ENCODE measurements at regions not wholly inside any gene's neighbourhood (a gene's known extent, or its start where the extent isn't known, plus 50 kb on each side); places are given as distances from the start of the nearest gene placed in this dataset.

DNA sequence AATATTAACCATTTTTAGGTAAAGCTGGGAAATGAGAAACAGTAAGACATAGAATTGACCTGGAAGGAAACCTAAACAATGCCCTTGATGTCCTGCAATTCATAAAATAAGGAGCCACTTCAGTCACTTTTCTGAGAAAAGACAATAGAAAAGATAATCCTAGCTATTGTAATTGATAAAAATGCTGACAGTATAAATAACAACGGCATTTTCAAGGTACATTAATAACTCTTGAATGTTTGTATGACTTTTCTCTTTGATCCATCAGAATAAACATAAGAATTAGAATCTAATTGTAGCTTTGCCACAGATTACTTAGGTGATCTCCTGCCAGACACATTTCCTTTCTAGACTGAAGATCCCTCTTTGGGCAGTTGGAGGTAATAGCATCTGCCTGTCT lies 719.5 kb downstream of the SLC4A3 start:
- Histone ChIP-seq H3K27me3 (no peaks in the 10 kb centered on the region), H3K4me3 (no peak overlapping the region), H3K36me3 (no peaks in the 10 kb centered on the region), H3K4me1 (no peaks in the 10 kb centered on the region), H3K27ac (no peak overlapping the region), H3K9me3 (no peaks in the 10 kb centered on the region)
- intact Hi-C loops (cut with DNase I; ENCODE audit: low total_unique reads): no loop called here
- WGBS, 5 donors: 58 to 75% (median 64%) methylated on average over 1 of the region's 1 CpG
- no peak for DNase-seq
- TF ChIP-seq CTCF (IDR thresholded peaks at IDR 0.05): no peak
- TF ChIP-seq EP300 (IDR thresholded peaks at IDR 0.05): no peak
- TF ChIP-seq POLR2AphosphoS5 (IDR thresholded peaks at IDR 0.05): no peak
- TF ChIP-seq POLR2A (IDR thresholded peaks at IDR 0.05): no peak

- Histone ChIP-seq H3K9me3 (no peaks in the 10 kb centered on the region), H3K27ac (no peak overlapping the region), H3K4me3 (no peak overlapping the region), H3K36me3 (no peaks in the 10 kb centered on the region), H3K4me1 (no peaks in the 10 kb centered on the region), H3K27me3 (no peaks in the 10 kb centered on the region)
- no peak for DNase-seq
- intact Hi-C loops (cut with DNase I; ENCODE audit: low total_unique reads): no loop called here
- no peak for TF ChIP-seq POLR2A (IDR thresholded peaks at IDR 0.05)
- no peak for TF ChIP-seq CTCF (IDR thresholded peaks at IDR 0.05)
- TF ChIP-seq EP300 (IDR thresholded peaks at IDR 0.05): no peak
- TF ChIP-seq POLR2AphosphoS5 (IDR thresholded peaks at IDR 0.05): no peak
- WGBS, 5 donors: 77 to 88% (median 79%) methylated on average over 2 of the region's 2 CpGs
Observed at GRCh38 chr2:220347626-220348025, 720.2 kb downstream of the SLC4A3 start.

GRCh38 chr2:220348206-220348605 lies 720.8 kb downstream of the SLC4A3 start:
- Histone ChIP-seq H3K27me3 (no peaks in the 10 kb centered on the region), H3K4me3 (no peak overlapping the region), H3K27ac (no peak overlapping the region), H3K9me3 (no peaks in the 10 kb centered on the region), H3K4me1 (no peaks in the 10 kb centered on the region), H3K36me3 (no peaks in the 10 kb centered on the region)
- WGBS, 5 donors: 80 to 88% (median 88%) methylated on average over 2 of the region's 2 CpGs
- TF ChIP-seq POLR2AphosphoS5 (IDR thresholded peaks at IDR 0.05): no peak
- TF ChIP-seq POLR2A (IDR thresholded peaks at IDR 0.05): no peak
- no peak for TF ChIP-seq EP300 (IDR thresholded peaks at IDR 0.05)
- TF ChIP-seq CTCF (IDR thresholded peaks at IDR 0.05): no peak
- intact Hi-C loops (cut with DNase I; ENCODE audit: low total_unique reads): no loop called here
- no peak for DNase-seq

DNA sequence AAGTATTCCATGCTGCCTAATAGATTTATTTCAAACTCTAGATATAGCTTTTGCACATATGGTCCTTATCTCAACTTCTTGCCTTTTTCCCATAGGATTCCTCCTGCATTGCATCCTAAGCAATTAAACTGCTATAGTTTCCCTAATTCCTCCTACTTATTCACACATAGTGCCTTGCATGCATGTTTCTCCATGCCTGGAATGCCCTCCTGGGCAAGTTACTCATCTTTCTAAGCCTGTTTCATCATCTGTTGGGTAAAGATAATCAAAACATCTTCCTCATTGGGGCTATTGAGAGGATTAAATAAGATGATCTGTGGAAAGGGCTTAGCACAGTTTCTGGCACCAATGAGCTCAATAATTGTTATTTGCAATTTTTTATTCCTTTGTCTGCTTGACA lies 726.5 kb downstream of the SLC4A3 start:
- H3K4me3 ChIP-seq: no peak overlapping the region
- H3K36me3 ChIP-seq: no peaks in the 10 kb centered on the region
- no peaks in the 10 kb centered on the region for H3K4me1 ChIP-seq
- TF ChIP-seq POLR2AphosphoS5 (IDR thresholded peaks at IDR 0.05) (no peak), EP300 (IDR thresholded peaks at IDR 0.05) (no peak), CTCF (IDR thresholded peaks at IDR 0.05) (no peak), POLR2A (IDR thresholded peaks at IDR 0.05) (no peak)
- DNase-seq: no peak
- peaks cover 0 to 4% (median 0%) of the 10 kb centered on the region in 3 donors for H3K27me3 ChIP-seq
- intact Hi-C loops (cut with DNase I; ENCODE audit: low total_unique reads): no loop called here
- no peak overlapping the region for H3K27ac ChIP-seq
- H3K9me3 ChIP-seq: no peaks in the 10 kb centered on the region
